HepG2 (cell line): ENCODE measurements at regions not wholly inside any gene's neighbourhood (a gene's known extent, or its start where the extent isn't known, plus 50 kb on each side); places are given as distances from the start of the nearest gene placed in this dataset.

Experiments
- ATAC-seq: fragments of 200-7000 bp; cut with Tn5 transposase; 3 replicates; pipeline ENCODE4 v1.9.1; 2020; ENCODE audit warnings: mild to moderate bottlenecking, moderate library complexity
- BruUV-seq: library from RNA; stranded (reverse); fragments of 400-500 nt; replicated peaks from 2 replicates; lab custom pipeline; 2021; lab: Mats Ljungman, UMichigan
- CTCF ChIA-PET: fragments of 300-600 bp; formaldehyde crosslinking; extraction: SDS; loops from one replicate; lab custom pipeline; 2021; ENCODE audit warnings: low total read pairs, inconsistent platforms, low intra/inter-chr PET ratio; lab: Yijun Ruan, JAX
- POLR2A ChIA-PET: fragments of 350-600 bp; sonication (Branson Sonifier 250); formaldehyde crosslinking; loops from one replicate; lab custom pipeline; 2020; ENCODE audit warnings: antibody characterized with exemption, inconsistent platforms; lab: Yijun Ruan, JAX
- DNase-seq: peaks from one replicate; pipeline ENCODE4 v3.0.0-alpha.2; 2015; ENCODE audit warnings: low spot score
- FAIRE-seq: peaks from 3 replicates; lab custom pipeline; 2011; peaks lifted over from hg19 to GRCh38; lab: Jason Lieb, UNC
- H2AFZ ChIP-seq: one replicate; pipeline ENCODE4 v1.6.1; 2011; ENCODE audit warnings: low read length, inconsistent platforms
- H3K27ac ChIP-seq: fragments of 300-600 bp; 3 replicates; pipeline ENCODE4 v1.8.0; 2011; ENCODE audit warnings: mixed run types, mild to moderate bottlenecking, mixed read lengths, low read length, inconsistent platforms; ENCODE audit not compliant: insufficient read depth; ENCODE audit errors: extremely low read length
- H3K27me3 ChIP-seq, 2 experiments: fragments of 200-600 bp in 1 of 2; 2 replicates in 1 of 2; 3 replicates in 1 of 2; pipeline versions ENCODE4 v1.6.0 to v1.8.0; 2011; ENCODE audit warnings: low read length in 2 of 2, mild to moderate bottlenecking in 2 of 2, moderate library complexity in 2 of 2, inconsistent platforms in 1 of 2; ENCODE audit not compliant: insufficient read depth in 2 of 2, control insufficient read depth in 1 of 2
- H3K36me3 ChIP-seq, 2 experiments: fragments of 200-600 bp in 1 of 2; replicated peaks in 1 of 2; 2 replicates in 1 of 2; 3 replicates in 1 of 2; pipeline versions ENCODE4 v1.5.1 to v1.8.0; 2011; ENCODE audit warnings: low read length in 2 of 2, inconsistent platforms in 1 of 2; ENCODE audit not compliant: insufficient read depth in 2 of 2, control insufficient read depth in 1 of 2
- H3K4me1 ChIP-seq: 2 replicates; pipeline ENCODE4 v1.5.1; 2012; ENCODE audit warnings: low read length, inconsistent platforms; ENCODE audit not compliant: insufficient read depth
- H3K4me2 ChIP-seq: 2 replicates; pipeline ENCODE4 v1.6.0; 2011; ENCODE audit warnings: low read depth, low read length, inconsistent platforms
- H3K4me3 ChIP-seq, 3 experiments: fragments of 200-600 bp in 1 of 3; sonication (generic), shearing (Covaris generic) in 1 of 3; replicated peaks in 1 of 3; 2 replicates each; pipeline ENCODE4 v1.5.1; 2011 to 2016; ENCODE audit warnings: low read length in 3 of 3, inconsistent platforms in 2 of 3, low read depth in 2 of 3, mild to moderate bottlenecking in 2 of 3, control low read depth in 1 of 3, mixed read lengths in 1 of 3; ENCODE audit not compliant: insufficient read depth in 1 of 3
- H3K79me2 ChIP-seq: one replicate; pipeline ENCODE4 v1.6.1; 2011; ENCODE audit warnings: low read length, inconsistent platforms; ENCODE audit not compliant: insufficient read depth
- H3K9ac ChIP-seq: 2 replicates; pipeline ENCODE4 v1.6.0; 2011; ENCODE audit warnings: mild to moderate bottlenecking, low read depth, low read length, inconsistent platforms; ENCODE audit not compliant: insufficient read depth
- H3K9me3 ChIP-seq: 2 replicates; pipeline ENCODE4 v1.5.1; 2012; ENCODE audit warnings: mild to moderate bottlenecking, low read length
- H4K20me1 ChIP-seq: 2 replicates; pipeline ENCODE4 v1.6.0; 2011; ENCODE audit warnings: inconsistent platforms, mild to moderate bottlenecking, low read length, moderate library complexity; ENCODE audit not compliant: insufficient read depth
- AHR ChIP-seq: IDR thresholded peaks from 2 replicates; pipeline ENCODE4 v1.6.1; 2018; ENCODE audit warnings: missing genetic modification reagents, missing compliant biosample characterization
- DMAP1 ChIP-seq: IDR thresholded peaks from 2 replicates; pipeline ENCODE4 v1.6.1; 2016
- DR1 ChIP-seq: sonication (generic); formaldehyde crosslinking; IDR thresholded peaks from 2 replicates; pipeline ENCODE4 v1.8.0; 2021; ENCODE audit warnings: mild to moderate bottlenecking, missing genetic modification reagents, inconsistent platforms
- MAFK ChIP-seq, 2 experiments: IDR thresholded peaks in 1 of 2; conservative IDR thresholded peaks in 1 of 2; 2 replicates each; pipeline ENCODE4 v1.6.1; 2011; ENCODE audit warnings: improper control_type of control experiment in 2 of 2, low read length in 2 of 2
- PHB2 ChIP-seq: fragments of 450-650 bp; IDR thresholded peaks from 2 replicates; pipeline ENCODE4 v1.6.1; 2018; ENCODE audit not compliant: partially characterized antibody
- SNAPC5 ChIP-seq: sonication (generic); formaldehyde crosslinking; IDR thresholded peaks from 2 replicates; pipeline ENCODE4 v1.8.1; 2023; ENCODE audit warnings: mild to moderate bottlenecking, missing genetic modification reagents, borderline replicate concordance
- STAG1 ChIP-seq: sonication (generic); formaldehyde crosslinking; IDR thresholded peaks from 2 replicates; pipeline ENCODE4 v1.4.0; 2020; ENCODE audit warnings: missing genetic modification reagents
- TFAP4 ChIP-seq: sonication (generic); IDR thresholded peaks from 2 replicates; pipeline ENCODE4 v1.6.1; 2016; ENCODE audit warnings: low read depth, borderline replicate concordance
- ZNF703 ChIP-seq: sonication (generic); formaldehyde crosslinking; IDR thresholded peaks from 2 replicates; pipeline ENCODE4 v1.5.1; 2020; ENCODE audit warnings: missing genetic modification reagents, mild to moderate bottlenecking, moderate library complexity, borderline replicate concordance
- ZNF772 ChIP-seq: sonication (generic); formaldehyde crosslinking; IDR thresholded peaks from 2 replicates; pipeline ENCODE4 v1.5.0; 2020; ENCODE audit warnings: mild to moderate bottlenecking, missing genetic modification reagents
- ZNF776 ChIP-seq: sonication (generic); formaldehyde crosslinking; IDR thresholded peaks from 2 replicates; pipeline ENCODE4 v1.4.0; 2020; ENCODE audit warnings: mild to moderate bottlenecking, missing genetic modification reagents
- WGBS: methylation state at CpG from one replicate; pipeline ENCODE4 v1.1.6; 2017; ENCODE audit warnings: low lambda C conversion rate; 5-methylcytosine and 5-hydroxymethylcytosine counted together
- in situ Hi-C: cut with HindIII; loops from 2 replicates; pipeline ENCODE4 v1.10.0; 2017; ENCODE audit warnings: low pct_unique_long_range_greater_than_20kb; ENCODE audit not compliant: extremely low pct_ligation_motif_present
- intact Hi-C: fragments of 100-400 bp; cut with micrococcal nuclease; formaldehyde crosslinking; loops from one replicate; pipeline ENCODE4 v1.10.0; 2022; ENCODE audit not compliant: unreplicated experiment
- TF ChIP-seq, protein P1 (sequence below): sonication (generic); formaldehyde crosslinking; IDR thresholded peaks from 2 replicates; pipeline ENCODE4 v1.4.0; 2020; ENCODE audit warnings: missing genetic modification reagents; ENCODE audit errors: not compliant biosample characterization

DNA sequence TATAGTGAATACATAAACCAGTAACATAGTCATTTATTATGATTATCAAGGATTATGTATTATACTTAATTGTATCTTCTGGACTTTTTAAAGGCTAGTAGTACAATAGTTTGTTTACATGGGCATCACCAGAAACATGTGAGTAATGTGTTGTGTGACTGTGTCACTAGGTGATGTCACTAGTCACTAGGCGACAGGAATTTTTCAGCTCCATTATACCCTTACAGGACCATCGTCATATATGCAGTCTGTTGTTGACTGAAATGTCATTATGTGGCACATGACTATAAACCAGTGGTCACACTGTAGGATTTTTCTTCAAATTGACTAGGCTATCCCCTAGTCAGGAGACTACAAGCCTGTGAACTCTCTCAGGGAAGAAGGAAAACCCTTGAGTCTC, 86.5 kb upstream of the CENPW start (continued):
- TF ChIP-seq AHR (CRISPR knock-in tag) = no peak

DNA sequence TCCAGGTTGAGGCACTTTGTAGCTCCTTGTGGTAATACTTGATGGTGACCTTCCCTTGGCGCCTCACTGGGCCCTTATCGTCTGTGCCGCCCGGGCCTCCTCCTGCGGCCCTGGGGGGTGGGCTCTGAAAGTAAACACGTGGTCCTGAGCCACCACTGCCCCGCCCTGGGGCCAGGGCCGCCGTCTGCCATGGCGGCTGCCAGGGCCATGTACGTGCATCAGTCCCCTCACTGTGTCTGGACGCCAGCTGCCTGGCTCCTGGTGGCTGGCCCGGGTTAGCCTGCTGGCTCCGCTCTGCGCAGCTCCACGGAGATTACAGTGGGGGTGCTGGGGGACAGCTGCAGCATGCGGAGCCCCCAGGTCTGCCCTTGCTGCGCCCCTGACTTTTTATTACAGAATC, 81.8 kb upstream of the CENPW start:
- ChIA-PET CTCF (no interaction called here), POLR2A (no interaction called here)
- no peaks in the 10 kb centered on the region for H3K79me2 ChIP-seq
- no peak overlapping the region for H3K4me3 ChIP-seq
- H4K20me1 ChIP-seq = no peaks in the 10 kb centered on the region
- WGBS = 95% methylated on average over 18 of the region's 18 CpGs
- DNase-seq (no peak), FAIRE-seq (no peak), ATAC-seq (no peak)
- no peak overlapping the region for H3K4me2 ChIP-seq
- TF ChIP-seq ZNF703 = no peak
- TF ChIP-seq SNAPC5 (CRISPR knock-in tag) = no peak
- TF ChIP-seq DMAP1 (CRISPR knock-in tag) = no peak
- no peak for TF ChIP-seq STAG1
- TF ChIP-seq DR1 = no peak
- TF ChIP-seq, protein P1, sequence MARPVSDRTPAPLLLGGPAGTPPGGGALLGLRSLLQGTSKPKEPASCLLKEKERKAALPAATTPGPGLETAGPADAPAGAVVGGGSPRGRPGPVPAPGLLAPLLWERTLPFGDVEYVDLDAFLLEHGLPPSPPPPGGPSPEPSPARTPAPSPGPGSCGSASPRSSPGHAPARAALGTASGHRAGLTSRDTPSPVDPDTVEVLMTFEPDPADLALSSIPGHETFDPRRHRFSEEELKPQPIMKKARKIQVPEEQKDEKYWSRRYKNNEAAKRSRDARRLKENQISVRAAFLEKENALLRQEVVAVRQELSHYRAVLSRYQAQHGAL (CRISPR knock-in tag) = no peak
- TF ChIP-seq ZNF772 = no peak
- TF ChIP-seq ZNF776 (CRISPR knock-in tag) = no peak
- TF ChIP-seq TFAP4 = no peak
- no peak for TF ChIP-seq PHB2
- no peak for TF ChIP-seq MAFK (conservative IDR thresholded peaks at IDR 0.05 in 1 of 2, IDR thresholded peaks at IDR 0.05 in 1 of 2; ENCODE audit: low read length in 2 of 2)
- no peak overlapping the region for H3K27ac ChIP-seq
- no peaks in the 10 kb centered on the region for H3K9me3 ChIP-seq
- H3K27me3 ChIP-seq = no peaks in the 10 kb centered on the region
- in situ Hi-C loops (no loop called here), intact Hi-C loops (loop anchor here (5.0 kb wide), 1 partner anchor 1264 kb away; no protein-coding TSS in a partner anchor)
- H3K9ac ChIP-seq = no peak overlapping the region
- no TSS peak for BruUV-seq
- H3K4me1 ChIP-seq = no peaks in the 10 kb centered on the region
- H3K36me3 ChIP-seq = no peaks in the 10 kb centered on the region
- no peak overlapping the region for H2AFZ ChIP-seq
